CD4-positive, alpha-beta T cell treated with Interleukin-2 at 100 ng/mL for 4 hours (primary cell): ENCODE measurements at regions not wholly inside any gene's neighbourhood (a gene's known extent, or its start where the extent isn't known, plus 50 kb on each side); places are given as distances from the start of the nearest gene placed in this dataset.

Experiments
- DNase-seq: peaks from one replicate; pipeline ENCODE4 v3.0.0-alpha.2; 2020; ENCODE audit warnings: low spot score

- DNase-seq = no peak
Measured at GRCh38 chr18:76546088-76546435, 51.0 kb upstream of the ZNF516 start.

- DNase-seq = no peak
Measured at GRCh38 chr18:76545433-76546087, 50.5 kb upstream of the ZNF516 start.

DNA sequence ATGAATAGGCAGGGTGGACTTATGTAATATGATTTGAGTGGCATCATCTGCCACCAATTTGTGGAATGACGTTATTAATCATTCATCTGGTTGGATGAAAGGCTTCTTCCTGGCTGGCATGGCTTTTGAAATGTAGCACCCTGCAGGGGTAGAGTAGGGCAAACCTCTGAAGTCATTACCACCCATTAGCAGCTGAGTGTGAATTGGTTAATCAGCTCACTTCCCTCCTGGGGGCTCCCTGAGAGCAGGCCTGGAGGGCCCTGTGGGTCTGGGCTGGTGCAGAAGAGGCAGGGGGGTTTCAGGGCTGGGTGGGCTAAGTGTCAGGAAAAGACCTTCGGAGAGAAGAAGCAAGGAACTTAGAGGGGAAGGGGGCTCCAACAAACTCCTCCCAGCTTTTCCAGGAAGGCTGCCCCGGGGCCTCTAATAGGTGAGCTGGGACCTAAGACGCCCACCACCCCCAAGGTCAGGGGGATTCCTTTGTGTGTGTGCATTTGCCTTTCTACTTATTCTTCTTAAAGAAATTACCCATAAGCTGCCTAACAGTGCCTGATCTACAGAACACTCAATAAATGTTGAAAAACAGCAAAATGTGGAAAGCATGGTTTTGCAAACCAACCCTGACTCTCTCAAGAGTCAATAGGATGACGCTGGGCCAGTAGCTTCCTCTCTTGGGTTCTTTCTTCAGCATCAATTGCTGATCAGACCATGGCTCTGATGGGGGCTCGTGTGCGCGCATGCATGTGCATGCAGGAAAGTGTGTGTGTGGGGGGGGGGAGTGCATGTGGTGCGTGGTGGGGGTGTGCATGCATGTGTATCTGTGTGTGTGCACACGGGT, 49.7 kb upstream of the ZNF516 start:
- DNase-seq = no peak
